C4-2B (cell line): ENCODE measurements at regions not wholly inside any gene's neighbourhood (a gene's known extent, or its start where the extent isn't known, plus 50 kb on each side); places are given as distances from the start of the nearest gene placed in this dataset.

ENCODE experiments used
- H3K27ac ChIP-seq: fragments of 450-650 bp; 2 replicates; pipeline ENCODE4 v1.5.1; 2017
- CTCF ChIP-seq: fragments of 450-650 bp; conservative IDR thresholded peaks from 2 replicates; pipeline ENCODE4 v1.5.1; 2017; ENCODE audit warnings: mild to moderate bottlenecking
- ZFX ChIP-seq: fragments of 450-650 bp; IDR thresholded peaks from 2 replicates; pipeline ENCODE4 v1.6.1; 2017

- H3K27ac ChIP-seq = no peak overlapping the region
- TF ChIP-seq ZFX = no peak
- TF ChIP-seq CTCF = no peak
Measured at GRCh38 chr14:71606064-71606463, 326.2 kb upstream of the RGS6 start.

GRCh38 chr14:71606575-71606974 is 325.7 kb upstream of the RGS6 start:
- no peak for TF ChIP-seq ZFX
- no peak for TF ChIP-seq CTCF
- H3K27ac ChIP-seq = no peak overlapping the region

- TF ChIP-seq ZFX (no peak), CTCF (no peak)
- no peak overlapping the region for H3K27ac ChIP-seq
Measured at GRCh38 chr14:71607056-71607455, 325.2 kb upstream of the RGS6 start.

GRCh38 chr14:71610149-71610548 is 322.1 kb upstream of the RGS6 start:
- TF ChIP-seq ZFX (no peak), CTCF (no peak; the same call in none of the 2 replicates)
- no peak overlapping the region for H3K27ac ChIP-seq

DNA sequence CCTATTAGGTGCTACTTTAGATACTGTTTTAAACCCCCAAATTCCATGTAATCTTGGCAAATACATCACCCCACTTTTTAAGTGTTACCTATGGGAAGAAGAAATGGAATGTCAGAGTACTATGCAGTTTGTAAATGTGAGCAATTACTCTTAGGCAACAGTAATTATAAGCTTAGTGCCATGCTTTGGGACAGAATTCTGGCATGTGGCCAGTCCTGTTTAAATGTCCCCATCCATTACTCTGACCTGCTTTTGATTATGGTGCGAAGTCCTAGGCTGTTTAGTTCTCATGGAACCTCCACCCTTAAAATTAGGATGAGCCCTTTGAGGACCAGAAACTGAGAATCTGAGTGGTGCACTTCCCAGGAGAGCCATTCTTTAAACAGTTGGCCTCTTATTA is 321.4 kb upstream of the RGS6 start:
- TF ChIP-seq ZFX = no peak
- no peak for TF ChIP-seq CTCF
- H3K27ac ChIP-seq = no peak overlapping the region

DNA sequence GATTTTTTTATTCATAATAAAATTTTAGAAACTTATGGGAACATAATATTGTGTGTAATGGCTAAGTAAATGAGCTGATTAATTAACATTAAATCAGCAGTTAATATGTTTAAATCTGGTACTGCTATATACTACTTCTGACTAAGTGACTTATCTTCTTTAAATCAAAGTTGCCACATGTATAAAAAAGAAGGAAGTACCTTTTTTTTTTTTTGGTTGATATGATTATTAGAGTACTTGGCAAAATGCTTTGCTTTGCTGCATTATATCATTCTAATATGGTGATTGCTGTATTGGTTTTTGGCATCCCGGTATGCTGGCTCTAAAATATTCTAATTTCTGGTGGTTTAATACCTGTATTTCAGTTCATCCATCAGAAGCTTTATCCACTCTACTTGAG is 319.1 kb upstream of the RGS6 start:
- TF ChIP-seq CTCF (no peak), ZFX (no peak)
- H3K27ac ChIP-seq = no peak overlapping the region

- H3K27ac ChIP-seq = no peak overlapping the region
- no peak for TF ChIP-seq CTCF
- TF ChIP-seq ZFX = no peak
Measured at GRCh38 chr14:71616013-71616412, 316.2 kb upstream of the RGS6 start.
